Stimulated activated CD8-positive, alpha-beta memory T cell treated with anti-CD3 and anti-CD28 coated beads, Interleukin-12 subunit alpha, Interleukin-12 subunit beta, amount 100 ng/mL, for 4 hours (primary cell): ENCODE measurements at regions not wholly inside any gene's neighbourhood (a gene's known extent, or its start where the extent isn't known, plus 50 kb on each side); places are given as distances from the start of the nearest gene placed in this dataset.
"Not testable (repeated sequence)": the region's sequence is repeated elsewhere in the genome, so short reads cannot be mapped to it uniquely, and the experiment has no call there.

Source experiments
- DNase-seq: peaks from one replicate; pipeline ENCODE4 v3.0.0-alpha.2; 2020; ENCODE audit warnings: low read depth

DNA sequence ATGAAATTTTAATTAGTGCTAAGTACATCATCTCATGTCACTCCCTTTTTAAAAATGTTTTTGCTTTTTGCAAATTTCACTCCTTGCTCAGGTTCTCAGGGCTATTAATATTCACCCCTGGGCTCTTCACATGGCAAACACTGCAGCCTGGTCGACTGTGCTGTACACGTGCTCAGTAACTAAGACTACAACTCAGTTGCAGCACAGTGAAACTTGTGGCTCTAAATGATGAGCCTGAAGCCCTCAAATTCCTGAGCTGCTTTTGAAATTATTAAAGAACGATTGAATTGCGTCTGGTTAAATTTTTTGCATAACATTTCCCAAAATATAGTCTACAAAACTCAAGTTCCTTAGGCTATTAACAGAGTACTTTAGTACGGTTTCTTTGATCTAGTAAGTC lies 159.3 kb upstream of the C2CD4B start:
- no peak for DNase-seq

DNA sequence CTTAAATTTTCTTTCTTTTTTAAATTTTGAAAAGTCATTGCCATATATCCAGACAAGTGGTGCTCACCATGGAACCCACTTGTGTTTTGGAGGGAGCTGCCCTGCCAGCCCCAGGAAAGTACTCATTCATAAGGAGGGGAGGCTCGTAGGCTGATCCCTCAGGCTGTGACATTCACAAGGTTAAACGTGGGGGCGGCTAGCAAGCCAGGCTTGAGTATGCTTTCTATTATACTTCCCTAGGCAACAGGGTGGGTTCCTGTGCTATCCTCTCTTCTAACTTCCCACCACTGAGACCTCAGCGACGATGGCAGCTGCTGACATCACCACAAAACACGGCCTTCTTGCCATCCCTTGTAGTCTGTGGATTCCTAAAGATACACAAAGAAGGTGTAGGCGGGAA lies 160.5 kb upstream of the C2CD4B start:
- no peak for DNase-seq

DNA sequence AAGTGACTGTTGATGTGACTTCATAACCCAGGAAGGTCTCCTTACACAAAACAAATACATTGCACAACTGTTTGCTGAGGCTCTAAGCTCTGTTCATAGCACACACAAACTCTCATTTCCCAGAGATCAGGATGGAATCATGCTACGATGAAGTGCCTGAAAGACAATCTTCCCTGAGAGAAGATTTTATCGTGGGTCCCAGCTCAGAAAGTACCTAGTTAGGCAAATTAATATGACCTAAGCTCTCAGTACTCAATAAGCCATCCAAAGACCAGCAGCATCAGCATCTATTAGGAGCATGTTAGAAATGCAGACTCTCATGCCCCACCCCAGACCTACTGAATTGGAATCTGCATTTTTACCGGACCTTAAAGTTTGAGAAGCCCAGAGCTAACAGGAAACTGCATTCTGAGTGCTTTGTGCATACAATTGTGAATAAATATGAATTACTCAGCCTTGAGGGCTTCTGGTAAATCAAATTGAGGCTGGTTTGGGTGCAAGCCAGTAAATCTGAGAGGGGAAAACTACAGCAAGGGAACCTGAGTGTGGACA lies 161.5 kb upstream of the C2CD4B start:
- no peak for DNase-seq

DNA sequence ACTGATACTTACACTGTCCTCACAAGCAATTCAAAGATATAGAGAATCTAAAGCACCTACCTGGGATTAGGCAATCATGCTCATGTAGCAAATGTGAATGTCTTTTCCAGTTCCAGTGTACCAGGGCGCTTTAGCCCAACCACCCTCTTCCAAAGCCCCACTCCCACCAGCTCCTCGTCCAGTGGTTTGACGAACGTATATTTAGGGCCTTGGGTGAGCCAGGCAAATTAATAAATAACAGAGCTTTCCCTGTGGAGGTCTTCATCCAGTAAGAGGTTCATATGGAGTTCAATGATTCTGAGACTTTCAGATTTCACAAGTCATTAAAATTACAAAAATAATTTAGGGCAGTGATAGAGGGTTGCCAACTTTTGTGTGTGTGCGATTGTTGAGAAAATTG lies 162.3 kb upstream of the C2CD4B start:
- DNase-seq = no peak

DNA sequence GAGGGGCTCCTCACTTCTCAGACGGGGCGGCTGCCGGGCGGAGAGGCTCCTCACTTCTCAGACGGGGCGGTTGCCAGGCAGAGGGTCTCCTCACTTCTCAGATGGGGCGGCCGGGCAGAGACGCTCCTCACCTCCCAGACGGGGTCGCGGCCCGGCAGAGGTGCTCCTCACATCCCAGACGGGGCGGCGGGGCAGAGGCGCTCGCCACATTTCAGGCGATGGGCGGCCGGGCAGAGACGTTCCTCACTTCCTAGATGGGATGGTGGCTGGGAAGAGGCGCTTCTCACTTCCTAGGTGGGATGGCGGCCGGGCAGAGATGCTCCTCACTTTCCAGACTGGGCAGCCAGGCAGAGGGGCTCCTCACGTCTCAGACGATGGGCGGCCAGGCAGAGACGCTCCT lies 167.4 kb upstream of the C2CD4B start:
- DNase-seq = not testable (repeated sequence)

DNA sequence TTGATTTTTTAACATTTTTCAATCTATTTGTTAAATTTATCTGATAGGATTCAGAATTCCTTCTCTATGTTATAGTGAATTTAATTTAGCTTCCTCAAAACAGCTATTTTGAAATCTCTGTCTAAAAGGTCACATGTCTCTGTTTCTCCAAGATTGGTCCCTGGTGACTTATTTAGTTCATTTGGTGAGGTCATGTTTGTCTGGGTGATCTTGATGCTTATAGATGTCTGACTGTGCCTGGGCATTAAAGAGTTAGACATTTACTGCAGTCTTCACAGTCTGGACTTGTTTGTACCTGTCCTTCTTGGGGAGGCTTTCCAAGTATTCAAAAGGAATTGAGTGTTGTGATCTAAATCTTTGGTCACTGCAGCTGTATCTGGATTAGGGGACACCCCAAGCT lies 169.5 kb upstream of the C2CD4B start:
- DNase-seq = no peak

DNA sequence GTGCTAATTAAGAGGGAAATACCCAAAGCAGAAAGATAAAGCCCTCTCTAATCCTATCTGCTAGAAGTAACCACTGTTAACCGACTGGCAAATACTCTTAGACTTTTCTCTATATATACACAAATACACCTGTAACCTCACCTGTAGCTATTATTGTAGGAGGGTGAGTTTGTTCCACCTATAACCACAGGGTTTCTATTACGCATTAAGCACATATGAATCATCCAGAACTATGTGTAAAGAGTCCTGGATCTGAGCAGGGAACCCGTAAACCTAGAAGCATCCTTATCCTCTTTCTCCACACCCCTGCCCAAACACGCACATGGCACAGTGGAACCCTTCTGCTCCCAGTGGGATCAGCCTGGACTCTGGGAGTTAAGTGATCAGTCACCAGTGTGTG lies 172.8 kb upstream of the C2CD4B start:
- DNase-seq = no peak

DNA sequence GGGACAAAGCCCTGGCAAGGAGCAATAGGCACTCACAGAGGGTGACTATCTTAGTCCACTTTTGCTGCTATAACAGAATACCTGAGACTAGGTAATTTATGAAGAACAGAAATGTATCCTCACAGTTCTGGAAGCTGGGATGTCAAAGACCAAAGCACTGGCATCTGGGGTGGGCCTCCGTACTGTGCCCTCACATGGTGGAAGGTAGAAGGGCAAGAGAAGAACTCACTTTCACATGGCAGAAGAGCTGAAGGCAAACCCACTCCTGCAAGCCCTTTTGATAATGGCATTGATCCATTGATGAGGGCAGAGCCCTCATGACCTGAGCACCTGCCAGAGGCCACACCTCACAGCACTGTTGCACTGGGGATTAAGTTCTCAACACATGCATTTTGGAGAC lies 173.4 kb upstream of the C2CD4B start:
- no peak for DNase-seq

DNA sequence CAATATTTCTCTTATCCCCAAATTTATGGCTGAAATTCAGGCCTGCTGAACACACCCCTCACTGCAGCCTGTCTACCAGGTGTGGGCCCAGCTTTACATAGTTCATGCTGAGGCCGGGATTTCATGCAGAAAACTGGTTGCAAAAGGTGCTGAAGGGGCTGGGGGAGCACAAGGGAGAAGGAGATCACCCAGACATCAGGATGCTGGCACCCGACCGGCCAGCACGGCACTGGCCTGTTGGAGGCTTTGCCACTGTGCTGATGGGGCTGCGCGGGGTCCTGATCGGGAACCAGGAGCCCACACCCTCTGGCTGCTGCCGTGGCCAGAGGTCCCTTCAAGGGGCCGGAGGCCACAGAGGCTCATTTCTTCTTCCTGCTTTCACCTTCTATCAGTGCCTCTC lies 177.9 kb upstream of the C2CD4B start:
- DNase-seq = no peak

DNA sequence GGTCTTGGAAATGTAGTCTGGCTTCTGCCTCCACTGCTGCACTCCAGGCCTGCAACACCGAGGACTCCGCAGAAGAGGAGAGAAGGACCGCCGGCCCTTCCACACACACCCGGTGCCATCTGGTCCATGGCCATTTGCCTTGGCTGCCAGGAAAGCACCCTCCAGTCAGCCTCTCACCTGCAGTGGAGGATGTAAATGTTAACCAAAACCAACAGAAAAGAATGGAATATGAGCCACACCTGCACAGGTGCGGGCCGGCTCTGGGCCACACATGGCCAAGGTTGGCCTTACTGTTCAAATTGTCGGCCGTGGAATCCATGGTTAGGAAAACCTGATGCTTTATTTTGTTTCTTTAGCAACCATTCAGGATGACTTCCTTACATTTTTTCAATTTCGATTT lies 178.3 kb upstream of the C2CD4B start:
- DNase-seq = no peak

DNA sequence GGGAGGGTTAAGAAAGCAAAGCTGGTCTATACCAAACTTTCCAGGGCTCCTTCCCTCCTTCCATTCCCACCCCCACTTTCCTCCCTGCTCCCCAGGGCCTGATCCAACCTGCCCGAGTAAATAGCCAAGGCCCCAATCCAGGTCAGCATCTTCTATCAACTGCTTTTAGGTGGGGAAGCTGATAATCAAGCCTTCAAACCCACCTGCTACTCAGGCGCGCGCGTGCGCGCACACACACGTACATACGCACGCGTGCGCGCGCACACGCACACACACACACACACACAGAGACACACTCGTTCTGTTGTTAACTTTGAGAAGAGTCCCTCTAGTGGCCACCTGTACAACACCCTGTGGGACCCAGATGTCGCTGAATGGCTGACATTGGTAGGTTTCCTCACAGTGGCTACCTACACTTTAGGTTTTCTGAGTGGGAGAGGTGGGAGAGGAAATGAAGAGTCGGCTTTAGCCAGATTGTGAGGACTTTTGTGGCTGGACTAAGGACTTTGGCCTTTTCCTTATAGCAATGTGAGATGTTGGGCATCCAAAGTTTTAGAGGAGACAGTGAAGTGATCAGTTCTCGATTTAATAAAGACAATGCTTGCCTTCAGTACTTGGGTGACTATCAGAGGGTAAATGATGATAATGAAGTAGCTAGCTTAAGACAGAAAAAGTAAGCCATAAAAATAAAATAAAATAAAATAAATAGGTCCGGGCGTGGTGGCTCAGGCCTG lies 179.9 kb upstream of the C2CD4B start:
- no peak for DNase-seq

DNA sequence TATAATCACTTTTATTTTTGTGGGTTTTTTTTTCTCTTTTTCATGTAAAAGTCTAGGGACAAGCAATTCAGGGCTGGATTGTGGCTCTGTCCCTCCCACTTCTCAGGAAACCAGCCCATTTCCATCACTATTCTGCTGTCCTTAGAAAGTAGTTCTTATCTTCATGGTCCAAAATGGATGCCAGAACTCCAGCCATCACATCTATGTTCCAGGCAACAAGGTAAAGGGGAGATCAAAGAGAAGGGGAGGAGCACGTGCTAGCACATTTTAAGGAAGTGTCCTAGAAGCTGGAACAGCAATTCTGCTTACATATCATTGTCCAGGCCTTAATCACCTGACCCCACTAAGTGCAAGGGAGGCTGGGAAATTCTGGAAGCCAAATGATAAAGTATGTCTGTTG lies 181.1 kb upstream of the C2CD4B start:
- DNase-seq = no peak

DNA sequence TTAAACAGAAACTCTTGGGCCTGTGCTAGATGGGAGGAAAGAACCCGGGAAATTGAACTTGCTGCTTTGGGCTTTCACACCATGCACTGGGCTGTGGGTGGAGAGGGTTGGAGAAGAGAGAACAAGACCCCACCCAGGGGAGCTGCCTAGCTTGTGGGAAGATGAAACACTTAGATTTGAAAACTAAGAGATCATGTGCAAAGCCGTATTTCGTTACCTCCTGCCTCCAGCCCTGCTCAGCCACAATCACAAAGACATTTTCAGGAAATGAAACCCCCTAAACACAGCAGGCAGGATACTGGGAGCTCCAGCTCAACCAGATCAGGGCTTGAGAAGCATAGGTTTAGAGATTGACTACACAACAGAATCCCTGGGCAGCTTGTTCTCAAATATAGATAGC lies 183.0 kb upstream of the C2CD4B start:
- no peak for DNase-seq

DNA sequence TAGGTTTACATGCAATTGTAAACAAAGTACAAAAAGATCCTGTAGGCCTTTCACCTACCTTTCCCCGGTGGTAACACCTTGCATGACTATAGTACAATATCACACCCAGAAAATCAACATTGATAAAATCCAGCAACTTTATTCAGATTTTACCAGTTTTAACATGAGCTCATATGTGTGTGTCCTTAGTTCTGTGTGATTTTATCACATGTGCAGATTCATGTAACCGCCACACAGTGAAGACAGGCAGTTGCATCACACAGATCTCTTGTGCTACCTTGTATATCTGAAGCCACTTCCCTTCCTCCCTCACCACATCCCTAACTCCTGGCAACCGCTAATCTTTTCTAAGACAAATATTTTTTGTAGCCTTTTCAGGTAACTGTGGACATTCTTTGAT lies 183.5 kb upstream of the C2CD4B start:
- DNase-seq = no peak

DNA sequence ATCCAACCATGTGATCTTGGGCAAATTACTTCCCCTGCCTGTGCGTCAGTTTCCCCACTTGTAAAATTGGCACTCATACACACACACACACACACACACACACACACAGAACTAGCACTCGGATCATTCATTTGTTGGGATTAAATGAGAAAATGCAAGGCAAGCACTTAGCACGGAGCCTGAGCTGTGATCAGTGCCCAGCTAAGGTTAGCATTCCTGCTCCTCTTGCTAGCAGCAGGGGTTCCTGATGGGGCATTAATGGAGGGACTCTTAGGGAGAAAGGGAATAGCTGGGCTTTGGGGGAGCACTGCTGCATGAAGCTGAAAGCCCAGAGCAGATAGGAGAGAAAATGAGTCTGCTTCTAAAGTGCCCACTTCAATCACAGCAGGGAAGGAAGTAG lies 187.7 kb upstream of the C2CD4B start:
- no peak for DNase-seq

DNA sequence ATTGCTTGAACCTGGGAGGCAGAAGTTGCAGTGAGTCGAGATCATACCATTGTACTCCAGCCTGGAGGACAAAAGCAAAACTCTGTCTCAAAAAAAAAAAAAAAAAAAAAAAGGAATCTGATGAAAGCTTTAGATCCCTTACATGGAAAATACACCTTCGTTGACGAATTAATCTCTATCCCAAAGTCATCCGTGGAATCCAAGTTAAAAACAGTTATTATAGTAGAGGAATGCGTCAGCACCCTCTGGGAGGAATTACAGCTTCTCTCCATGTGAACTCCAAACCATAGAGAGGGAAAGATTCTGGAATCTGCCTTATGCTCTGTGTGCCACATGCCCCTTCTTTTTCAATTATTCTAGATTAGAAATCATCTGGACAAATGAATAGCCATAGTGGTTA lies 192.3 kb upstream of the C2CD4B start:
- no peak for DNase-seq

DNA sequence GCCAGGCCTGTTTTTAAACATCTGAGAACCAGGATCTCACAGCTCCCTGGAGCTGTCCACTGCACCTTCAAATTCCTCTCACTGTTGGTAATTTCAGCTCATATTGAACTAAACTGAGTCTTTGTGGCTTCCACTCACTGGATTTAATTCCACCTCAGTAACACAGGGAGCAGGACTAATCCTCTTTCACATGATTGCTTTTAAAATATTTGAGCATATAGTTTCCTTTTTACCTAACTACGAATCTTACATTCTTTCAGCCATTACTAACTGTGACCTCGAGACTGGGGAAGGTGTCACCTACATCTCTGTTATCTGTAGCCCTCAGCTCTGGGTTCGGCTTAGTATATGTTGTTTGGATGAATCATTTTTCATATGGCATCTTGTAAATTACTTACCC lies 194.3 kb upstream of the C2CD4B start:
- no peak for DNase-seq

DNA sequence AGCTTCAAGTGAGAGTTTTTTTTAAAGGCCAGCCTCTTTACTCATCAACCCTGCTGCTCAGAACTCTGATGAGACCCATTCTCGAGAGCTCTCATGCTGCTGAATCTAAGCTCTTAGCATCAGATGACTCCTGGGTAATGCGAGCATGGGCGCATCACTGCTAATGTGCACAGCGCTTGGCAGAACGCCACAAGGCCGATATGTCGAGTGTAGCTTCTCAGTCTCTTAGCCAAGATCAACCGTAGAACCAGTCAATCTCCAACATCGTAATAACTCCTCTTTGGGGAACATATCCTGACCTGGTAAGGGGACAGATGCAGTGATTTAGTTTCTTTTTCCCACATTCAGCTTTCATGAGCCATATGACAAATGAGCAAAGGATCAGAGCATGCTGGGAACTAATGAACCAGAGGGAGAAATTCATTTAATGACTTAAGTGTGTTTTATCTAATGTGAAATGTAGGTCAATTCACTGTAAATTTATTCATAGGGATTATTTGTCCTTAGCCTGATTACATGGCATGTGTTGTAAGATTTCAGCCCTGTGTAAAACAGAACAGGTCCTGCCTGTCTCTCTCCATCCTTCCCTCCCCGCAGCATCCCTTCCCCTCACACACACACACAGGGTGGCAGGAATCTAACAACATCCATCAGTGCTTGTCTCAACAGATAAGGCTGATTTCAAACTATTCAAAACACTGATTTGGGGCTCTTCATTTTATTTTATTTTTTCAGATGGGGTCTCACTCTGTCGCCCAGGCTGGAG lies 195.4 kb upstream of the C2CD4B start:
- DNase-seq = no peak

DNA sequence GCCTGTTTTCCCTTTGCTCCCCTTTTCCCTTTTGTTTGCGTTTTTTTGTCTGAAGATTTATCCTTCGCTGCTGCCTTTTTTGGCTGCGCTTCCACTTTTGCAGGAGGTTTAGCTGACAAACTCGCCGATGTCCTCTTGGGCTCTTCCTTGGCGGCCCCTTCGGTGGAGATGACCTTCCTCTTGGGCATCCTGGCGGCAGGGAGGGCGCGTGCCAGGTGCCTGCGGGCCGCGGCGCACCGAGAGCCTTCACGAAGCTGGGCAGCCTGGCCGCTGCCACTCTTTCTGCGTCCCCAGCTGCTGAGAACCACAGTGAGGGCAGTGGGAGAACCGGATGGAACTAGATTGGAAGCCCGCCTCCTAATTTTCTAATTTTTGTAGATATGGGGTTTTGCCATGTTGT lies 197.1 kb upstream of the C2CD4B start:
- DNase-seq = no peak

DNA sequence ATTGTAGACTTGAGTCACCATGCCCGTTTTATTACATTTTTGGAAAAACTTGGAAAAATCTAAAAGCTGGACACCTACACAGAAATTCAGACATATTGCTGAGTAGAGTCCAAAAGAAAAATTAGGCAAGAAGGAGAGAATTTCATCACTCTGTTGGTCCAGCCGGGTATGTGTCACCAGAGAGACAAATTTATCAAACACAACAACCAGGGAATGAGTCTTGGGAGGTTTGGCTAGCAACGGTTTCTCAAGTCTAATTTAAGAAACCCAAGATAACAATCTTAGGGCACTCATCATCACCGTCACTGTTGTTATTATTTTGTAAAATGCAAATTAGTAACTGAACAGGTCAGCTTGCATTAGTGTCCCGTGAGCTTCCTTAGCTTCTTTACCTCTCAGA lies 197.5 kb upstream of the C2CD4B start:
- no peak for DNase-seq

DNA sequence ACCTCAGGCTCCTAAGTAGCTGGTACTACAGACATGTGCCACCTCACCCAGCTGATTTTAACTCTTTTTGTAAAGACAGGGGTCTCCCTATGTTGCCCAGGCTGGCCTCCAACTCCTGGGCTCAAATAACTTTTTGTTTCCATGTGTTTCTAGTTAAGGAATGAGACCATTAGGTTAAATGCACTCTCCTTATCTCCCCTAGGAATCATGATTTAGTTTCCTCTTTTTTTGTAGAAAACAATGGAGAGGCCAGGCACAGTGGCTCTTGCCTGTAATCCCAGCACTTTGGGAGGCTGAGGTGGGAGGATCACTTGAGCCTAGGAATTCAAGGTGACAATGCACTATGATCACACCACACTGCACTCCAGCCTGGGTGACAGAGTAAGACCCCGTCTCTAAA lies 198.8 kb upstream of the C2CD4B start:
- no peak for DNase-seq

DNA sequence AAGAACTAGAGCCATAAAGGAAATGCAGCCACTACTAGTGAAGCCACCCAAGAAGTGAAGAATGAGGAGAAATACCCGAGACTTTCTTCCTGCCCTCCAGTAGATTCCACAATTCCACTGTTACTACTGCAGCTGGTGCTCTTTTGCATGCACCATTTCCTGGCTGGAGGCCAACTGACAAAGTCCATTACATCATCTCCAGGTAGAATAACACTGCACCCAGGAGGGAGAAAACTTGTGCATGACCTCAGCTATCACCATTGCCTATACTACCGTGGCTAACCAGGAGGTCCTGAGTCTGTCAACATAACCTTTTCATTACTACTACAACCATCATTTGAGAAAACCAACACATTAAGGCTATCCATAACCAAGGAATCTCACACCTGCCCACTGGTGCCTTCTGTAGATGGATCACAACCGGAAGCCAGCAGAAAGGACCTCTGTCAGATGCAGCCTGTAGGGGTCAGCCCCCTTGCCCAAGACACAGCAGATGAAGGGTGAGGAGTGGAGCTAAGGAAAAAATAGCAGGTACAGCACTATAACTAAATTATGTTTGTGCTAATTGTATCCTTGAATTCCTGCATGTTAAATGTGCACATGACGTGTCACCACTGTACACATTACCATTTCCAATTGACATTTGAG lies 200.8 kb upstream of the C2CD4B start:
- no peak for DNase-seq

DNA sequence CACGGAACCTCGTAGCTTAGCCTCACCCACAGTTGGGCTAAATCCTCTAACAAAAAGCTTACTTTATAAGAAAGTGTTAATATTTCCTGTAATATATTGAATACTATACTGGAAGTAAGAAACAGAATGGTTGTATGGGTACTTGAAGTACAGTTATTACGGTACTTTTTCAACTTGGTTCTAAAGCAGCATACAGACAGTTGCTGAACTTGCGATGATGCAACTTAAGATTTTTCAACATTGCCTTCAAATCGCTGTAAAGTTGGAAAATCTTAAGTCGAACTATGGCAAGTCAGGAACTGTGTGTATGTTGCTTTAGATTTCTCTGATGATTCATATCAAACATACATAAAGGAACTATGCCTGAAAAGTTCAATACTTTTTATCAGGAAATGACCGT lies 204.4 kb upstream of the C2CD4B start:
- no peak for DNase-seq
